SK-N-SH treated with all-trans-retinoic acid at 6 μM for 48 hours (cell line): ENCODE measurements at regions not wholly inside any gene's neighbourhood (a gene's known extent, or its start where the extent isn't known, plus 50 kb on each side); places are given as distances from the start of the nearest gene placed in this dataset.

ENCODE experiments used
- ATAC-seq: fragments of 200-7000 bp; cut with Tn5 transposase; 3 replicates; pipeline ENCODE4 v1.9.1; 2020; ENCODE audit warnings: mild to moderate bottlenecking, moderate library complexity
- ARNTL ChIP-seq: fragments of 450-650 bp; formaldehyde crosslinking; IDR thresholded peaks from 2 replicates; pipeline ENCODE4 v1.5.0; 2020; ENCODE audit warnings: low read depth, mild to moderate bottlenecking, moderate library complexity, borderline replicate concordance
- BACH2 ChIP-seq: fragments of 250-450 bp; sonication (Bioruptor Pico); IDR thresholded peaks from 2 replicates; pipeline ENCODE4 v1.9.0; 2021; ENCODE audit warnings: mild to moderate bottlenecking, borderline replicate concordance
- CSDC2 ChIP-seq: fragments of 250-450 bp; sonication (Bioruptor Pico); IDR thresholded peaks from 2 replicates; pipeline ENCODE4 v1.5.0; 2020; ENCODE audit warnings: mild to moderate bottlenecking, moderate library complexity
- ESRRG ChIP-seq: fragments of 250-450 bp; sonication (Bioruptor Pico); IDR thresholded peaks from 2 replicates; pipeline ENCODE4 v1.6.1; 2021; ENCODE audit warnings: mild to moderate bottlenecking
- GLIS3 ChIP-seq: fragments of 250-450 bp; sonication (Bioruptor Pico); IDR thresholded peaks from 2 replicates; pipeline ENCODE4 v1.5.0; 2020; ENCODE audit warnings: mild to moderate bottlenecking, moderate library complexity
- ISL1 ChIP-seq: fragments of 250-450 bp; sonication (Bioruptor Pico); IDR thresholded peaks from 2 replicates; pipeline ENCODE4 v2.1.2; 2022; ENCODE audit warnings: mild to moderate bottlenecking, moderate library complexity
- OSR1 ChIP-seq: fragments of 250-450 bp; sonication (Bioruptor Pico); IDR thresholded peaks from 2 replicates; pipeline ENCODE4 v1.8.0; 2022; ENCODE audit warnings: moderate library complexity, mild to moderate bottlenecking, inconsistent platforms
- PPARA ChIP-seq: fragments of 250-450 bp; sonication (Bioruptor Pico); IDR thresholded peaks from 2 replicates; pipeline ENCODE4 v1.5.0; 2020; ENCODE audit warnings: mild to moderate bottlenecking, borderline replicate concordance
- RARB ChIP-seq: fragments of 250-450 bp; sonication (Bioruptor Pico); IDR thresholded peaks from 2 replicates; pipeline ENCODE4 v1.8.0; 2021; ENCODE audit warnings: mild to moderate bottlenecking, moderate library complexity
- SNAI2 ChIP-seq: fragments of 250-450 bp; sonication (Bioruptor Pico); IDR thresholded peaks from 2 replicates; pipeline ENCODE4 v1.5.0; 2020; ENCODE audit warnings: mild to moderate bottlenecking, moderate library complexity
- TCF4 ChIP-seq: fragments of 250-450 bp; sonication (Bioruptor Pico); IDR thresholded peaks from 2 replicates; pipeline ENCODE4 v1.8.0; 2021; ENCODE audit warnings: mild to moderate bottlenecking, moderate library complexity, borderline replicate concordance
- TOX ChIP-seq: fragments of 250-450 bp; sonication (Bioruptor Pico); IDR thresholded peaks from 2 replicates; pipeline ENCODE4 v1.8.0; 2021; ENCODE audit warnings: mild to moderate bottlenecking, moderate library complexity, borderline replicate concordance
- ZC3H10 ChIP-seq: fragments of 250-450 bp; sonication (Bioruptor Pico); IDR thresholded peaks from 2 replicates; pipeline ENCODE4 v1.5.1; 2021; ENCODE audit warnings: mild to moderate bottlenecking, moderate library complexity
- ZFP3 ChIP-seq: fragments of 250-450 bp; sonication (Bioruptor Pico); IDR thresholded peaks from 2 replicates; pipeline ENCODE4 v1.5.0; 2020; ENCODE audit warnings: mild to moderate bottlenecking, moderate library complexity
- ZFP30 ChIP-seq: fragments of 450-650 bp; formaldehyde crosslinking; IDR thresholded peaks from 2 replicates; pipeline ENCODE4 v1.5.0; 2022; ENCODE audit warnings: mild to moderate bottlenecking, moderate library complexity
- ZNF70 ChIP-seq: fragments of 450-650 bp; formaldehyde crosslinking; IDR thresholded peaks from 2 replicates; pipeline ENCODE4 v1.5.0; 2020; ENCODE audit warnings: mild to moderate bottlenecking, moderate library complexity
- ZNF8 ChIP-seq: fragments of 450-650 bp; formaldehyde crosslinking; IDR thresholded peaks from 2 replicates; pipeline ENCODE4 v1.5.0; 2020; ENCODE audit warnings: mild to moderate bottlenecking, moderate library complexity
- TF ChIP-seq, protein P1 (sequence below): fragments of 250-450 bp; sonication (Bioruptor Pico); IDR thresholded peaks from 2 replicates; pipeline ENCODE4 v1.8.0; 2021; ENCODE audit warnings: low read depth, mild to moderate bottlenecking, moderate library complexity, borderline replicate concordance
- TF ChIP-seq, protein P2 (sequence below): fragments of 250-450 bp; sonication (Bioruptor Pico); IDR thresholded peaks from 2 replicates; pipeline ENCODE4 v1.8.0; 2020; ENCODE audit warnings: mild to moderate bottlenecking, moderate library complexity, borderline replicate concordance
- TF ChIP-seq, protein P3 (sequence below): fragments of 250-450 bp; sonication (Bioruptor Pico); IDR thresholded peaks from 2 replicates; pipeline ENCODE4 v1.5.1; 2021; ENCODE audit warnings: mild to moderate bottlenecking, moderate library complexity
- TF ChIP-seq, protein P4 (sequence below): fragments of 250-450 bp; sonication (Bioruptor Pico); IDR thresholded peaks from 2 replicates; pipeline ENCODE4 v1.5.0; 2020; ENCODE audit warnings: mild to moderate bottlenecking, moderate library complexity

DNA sequence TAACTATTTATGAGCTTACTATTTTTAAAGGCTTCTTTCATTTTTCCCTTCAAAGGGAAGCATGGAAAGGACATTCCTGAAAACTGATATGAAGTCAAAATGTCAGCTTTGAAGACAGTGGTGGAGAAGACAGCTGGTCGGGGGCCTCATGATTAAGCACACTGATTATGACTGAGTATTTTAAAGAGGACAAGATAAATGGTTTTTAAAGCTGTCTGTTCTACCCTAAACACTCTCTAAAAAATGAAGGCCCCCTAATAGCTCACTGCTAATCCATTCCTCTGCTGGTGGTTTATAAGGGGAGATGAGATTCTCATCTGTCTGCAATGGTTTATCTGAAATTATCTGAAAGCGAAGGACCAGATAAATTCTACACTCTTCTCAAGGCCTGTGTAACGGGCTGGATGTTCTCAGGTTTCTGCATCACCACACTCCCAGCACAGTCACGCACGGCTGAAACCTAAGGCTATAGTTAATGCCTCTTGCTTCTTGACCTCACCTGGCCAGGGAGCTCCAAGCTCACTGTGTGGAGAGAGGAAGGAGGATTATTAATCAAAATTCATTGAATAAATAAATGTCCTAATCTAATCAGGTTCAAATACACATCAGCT lies 86.9 kb upstream of the DOCK9 start:
- ATAC-seq, result no peak
- TF ChIP-seq ISL1 (CRISPR knock-in tag) (no peak), GLIS3 (CRISPR knock-in tag) (no peak), ZFP30 (CRISPR knock-in tag) (no peak), OSR1 (no peak), ZFP3 (CRISPR knock-in tag) (no peak), TOX (CRISPR knock-in tag) (no peak), PPARA (CRISPR knock-in tag) (no peak), SNAI2 (no peak), ARNTL (CRISPR knock-in tag) (no peak), ESRRG (CRISPR knock-in tag) (no peak), ZC3H10 (CRISPR knock-in tag) (no peak), RARB (CRISPR knock-in tag) (no peak), CSDC2 (CRISPR knock-in tag) (no peak), ZNF8 (CRISPR knock-in tag) (no peak)
- TF ChIP-seq, protein P1, sequence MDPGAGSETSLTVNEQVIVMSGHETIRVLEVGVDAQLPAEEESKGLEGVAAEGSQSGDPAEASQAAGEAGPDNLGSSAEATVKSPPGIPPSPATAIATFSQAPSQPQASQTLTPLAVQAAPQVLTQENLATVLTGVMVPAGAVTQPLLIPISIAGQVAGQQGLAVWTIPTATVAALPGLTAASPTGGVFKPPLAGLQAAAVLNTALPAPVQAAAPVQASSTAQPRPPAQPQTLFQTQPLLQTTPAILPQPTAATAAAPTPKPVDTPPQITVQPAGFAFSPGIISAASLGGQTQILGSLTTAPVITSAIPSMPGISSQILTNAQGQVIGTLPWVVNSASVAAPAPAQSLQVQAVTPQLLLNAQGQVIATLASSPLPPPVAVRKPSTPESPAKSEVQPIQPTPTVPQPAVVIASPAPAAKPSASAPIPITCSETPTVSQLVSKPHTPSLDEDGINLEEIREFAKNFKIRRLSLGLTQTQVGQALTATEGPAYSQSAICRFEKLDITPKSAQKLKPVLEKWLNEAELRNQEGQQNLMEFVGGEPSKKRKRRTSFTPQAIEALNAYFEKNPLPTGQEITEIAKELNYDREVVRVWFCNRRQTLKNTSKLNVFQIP (CRISPR knock-in tag), result no peak
- TF ChIP-seq, protein P2, sequence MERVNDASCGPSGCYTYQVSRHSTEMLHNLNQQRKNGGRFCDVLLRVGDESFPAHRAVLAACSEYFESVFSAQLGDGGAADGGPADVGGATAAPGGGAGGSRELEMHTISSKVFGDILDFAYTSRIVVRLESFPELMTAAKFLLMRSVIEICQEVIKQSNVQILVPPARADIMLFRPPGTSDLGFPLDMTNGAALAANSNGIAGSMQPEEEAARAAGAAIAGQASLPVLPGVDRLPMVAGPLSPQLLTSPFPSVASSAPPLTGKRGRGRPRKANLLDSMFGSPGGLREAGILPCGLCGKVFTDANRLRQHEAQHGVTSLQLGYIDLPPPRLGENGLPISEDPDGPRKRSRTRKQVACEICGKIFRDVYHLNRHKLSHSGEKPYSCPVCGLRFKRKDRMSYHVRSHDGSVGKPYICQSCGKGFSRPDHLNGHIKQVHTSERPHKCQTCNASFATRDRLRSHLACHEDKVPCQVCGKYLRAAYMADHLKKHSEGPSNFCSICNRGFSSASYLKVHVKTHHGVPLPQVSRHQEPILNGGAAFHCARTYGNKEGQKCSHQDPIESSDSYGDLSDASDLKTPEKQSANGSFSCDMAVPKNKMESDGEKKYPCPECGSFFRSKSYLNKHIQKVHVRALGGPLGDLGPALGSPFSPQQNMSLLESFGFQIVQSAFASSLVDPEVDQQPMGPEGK (CRISPR knock-in tag), result no peak
- TF ChIP-seq, protein P3, sequence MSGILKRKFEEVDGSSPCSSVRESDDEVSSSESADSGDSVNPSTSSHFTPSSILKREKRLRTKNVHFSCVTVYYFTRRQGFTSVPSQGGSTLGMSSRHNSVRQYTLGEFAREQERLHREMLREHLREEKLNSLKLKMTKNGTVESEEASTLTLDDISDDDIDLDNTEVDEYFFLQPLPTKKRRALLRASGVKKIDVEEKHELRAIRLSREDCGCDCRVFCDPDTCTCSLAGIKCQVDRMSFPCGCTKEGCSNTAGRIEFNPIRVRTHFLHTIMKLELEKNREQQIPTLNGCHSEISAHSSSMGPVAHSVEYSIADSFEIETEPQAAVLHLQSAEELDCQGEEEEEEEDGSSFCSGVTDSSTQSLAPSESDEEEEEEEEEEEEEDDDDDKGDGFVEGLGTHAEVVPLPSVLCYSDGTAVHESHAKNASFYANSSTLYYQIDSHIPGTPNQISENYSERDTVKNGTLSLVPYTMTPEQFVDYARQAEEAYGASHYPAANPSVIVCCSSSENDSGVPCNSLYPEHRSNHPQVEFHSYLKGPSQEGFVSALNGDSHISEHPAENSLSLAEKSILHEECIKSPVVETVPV (CRISPR knock-in tag), result no peak
- TF ChIP-seq, all 23 proteins: peak for 0

DNA sequence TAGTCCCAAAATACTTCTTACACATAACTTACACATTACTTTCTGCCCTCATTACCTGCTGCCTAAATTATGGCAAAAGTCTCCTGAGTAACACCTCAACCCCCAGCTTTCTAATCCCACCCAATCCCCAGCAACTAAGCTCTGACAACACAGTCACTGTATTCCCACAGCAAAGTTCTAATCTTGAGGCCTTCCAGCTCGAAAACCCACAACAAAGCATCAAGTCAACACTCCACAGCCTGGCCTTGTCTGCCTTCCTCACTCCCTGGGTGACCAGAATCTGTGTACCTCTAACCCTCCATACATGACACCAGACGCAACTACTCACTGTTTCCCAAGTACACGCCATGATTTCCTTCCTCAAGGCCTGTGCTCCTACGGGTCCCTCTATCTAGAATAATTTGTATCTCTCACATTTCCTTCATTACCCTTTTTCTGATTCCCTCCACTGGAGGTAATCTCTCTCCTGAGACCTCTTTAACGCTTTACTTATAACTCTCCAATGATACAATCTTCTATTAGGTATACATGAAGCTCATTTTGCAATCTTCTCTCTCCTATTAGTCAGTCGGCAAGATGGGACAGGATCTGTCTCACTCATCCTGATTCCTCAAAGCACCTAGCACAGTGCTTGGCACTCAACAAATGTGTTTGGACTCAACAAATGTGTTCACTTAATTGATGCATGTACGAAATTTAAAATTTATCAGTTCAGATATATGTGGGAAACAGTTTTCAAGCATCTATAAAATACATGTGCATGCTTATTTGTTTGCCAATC lies 87.6 kb upstream of the DOCK9 start:
- TF ChIP-seq ZC3H10 (CRISPR knock-in tag) (no peak), BACH2 (CRISPR knock-in tag) (no peak), ZNF70 (CRISPR knock-in tag) (no peak), ESRRG (CRISPR knock-in tag) (no peak), PPARA (CRISPR knock-in tag) (no peak), TOX (CRISPR knock-in tag) (no peak), RARB (CRISPR knock-in tag) (no peak), SNAI2 (no peak), TCF4 (CRISPR knock-in tag) (no peak), ZNF8 (CRISPR knock-in tag) (no peak), ZFP30 (CRISPR knock-in tag) (no peak), ISL1 (CRISPR knock-in tag) (no peak), CSDC2 (CRISPR knock-in tag) (no peak), ZFP3 (CRISPR knock-in tag) (no peak)
- TF ChIP-seq, protein P4, sequence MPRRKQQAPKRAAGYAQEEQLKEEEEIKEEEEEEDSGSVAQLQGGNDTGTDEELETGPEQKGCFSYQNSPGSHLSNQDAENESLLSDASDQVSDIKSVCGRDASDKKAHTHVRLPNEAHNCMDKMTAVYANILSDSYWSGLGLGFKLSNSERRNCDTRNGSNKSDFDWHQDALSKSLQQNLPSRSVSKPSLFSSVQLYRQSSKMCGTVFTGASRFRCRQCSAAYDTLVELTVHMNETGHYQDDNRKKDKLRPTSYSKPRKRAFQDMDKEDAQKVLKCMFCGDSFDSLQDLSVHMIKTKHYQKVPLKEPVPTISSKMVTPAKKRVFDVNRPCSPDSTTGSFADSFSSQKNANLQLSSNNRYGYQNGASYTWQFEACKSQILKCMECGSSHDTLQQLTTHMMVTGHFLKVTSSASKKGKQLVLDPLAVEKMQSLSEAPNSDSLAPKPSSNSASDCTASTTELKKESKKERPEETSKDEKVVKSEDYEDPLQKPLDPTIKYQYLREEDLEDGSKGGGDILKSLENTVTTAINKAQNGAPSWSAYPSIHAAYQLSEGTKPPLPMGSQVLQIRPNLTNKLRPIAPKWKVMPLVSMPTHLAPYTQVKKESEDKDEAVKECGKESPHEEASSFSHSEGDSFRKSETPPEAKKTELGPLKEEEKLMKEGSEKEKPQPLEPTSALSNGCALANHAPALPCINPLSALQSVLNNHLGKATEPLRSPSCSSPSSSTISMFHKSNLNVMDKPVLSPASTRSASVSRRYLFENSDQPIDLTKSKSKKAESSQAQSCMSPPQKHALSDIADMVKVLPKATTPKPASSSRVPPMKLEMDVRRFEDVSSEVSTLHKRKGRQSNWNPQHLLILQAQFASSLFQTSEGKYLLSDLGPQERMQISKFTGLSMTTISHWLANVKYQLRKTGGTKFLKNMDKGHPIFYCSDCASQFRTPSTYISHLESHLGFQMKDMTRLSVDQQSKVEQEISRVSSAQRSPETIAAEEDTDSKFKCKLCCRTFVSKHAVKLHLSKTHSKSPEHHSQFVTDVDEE (CRISPR knock-in tag), result no peak
- TF ChIP-seq, protein P3 (CRISPR knock-in tag), result no peak
- TF ChIP-seq, protein P2 (CRISPR knock-in tag), result no peak
- TF ChIP-seq, protein P1 (CRISPR knock-in tag), result no peak
- ATAC-seq, result no peak
